Activated naive CD4-positive, alpha-beta T cell treated with anti-CD3 and anti-CD28 coated beads, Interleukin-2, amount 50 U/mL, for 16 hours (primary cell): ENCODE measurements at regions not wholly inside any gene's neighbourhood (a gene's known extent, or its start where the extent isn't known, plus 50 kb on each side); places are given as distances from the start of the nearest gene placed in this dataset.

ENCODE experiments used
- DNase-seq: peaks from one replicate; pipeline ENCODE4 v3.0.0-alpha.2; 2020

GRCh38 chr5:81914696-81915095 lies 57.1 kb upstream of the ATG10 start:
- DNase-seq: no peak

- no peak for DNase-seq
Measured at GRCh38 chr5:81912933-81913332, 58.9 kb upstream of the ATG10 start.

- no peak for DNase-seq
Measured at GRCh38 chr5:81909677-81910076, 62.1 kb upstream of the ATG10 start.

- no peak for DNase-seq
Measured at GRCh38 chr5:81908771-81909170, 63.1 kb upstream of the ATG10 start.

GRCh38 chr5:81908044-81908443 lies 63.8 kb upstream of the ATG10 start:
- DNase-seq: no peak

GRCh38 chr5:81907012-81907635 lies 64.7 kb upstream of the ATG10 start:
- DNase-seq: no peak

- no peak for DNase-seq
Measured at GRCh38 chr5:81906086-81906485, 65.7 kb upstream of the ATG10 start.

GRCh38 chr5:81904861-81905260 lies 67.0 kb upstream of the ATG10 start:
- no peak for DNase-seq

GRCh38 chr5:81904166-81904565 lies 67.7 kb upstream of the ATG10 start:
- no peak for DNase-seq

GRCh38 chr5:81901586-81901985 lies 70.2 kb upstream of the ATG10 start:
- no peak for DNase-seq

- no peak for DNase-seq
Measured at GRCh38 chr5:81899123-81899522, 72.7 kb upstream of the ATG10 start.

- no peak for DNase-seq
Measured at GRCh38 chr5:81898403-81898802, 73.4 kb upstream of the ATG10 start.

- no peak for DNase-seq
Measured at GRCh38 chr5:81896764-81897163, 75.1 kb upstream of the ATG10 start.

- no peak for DNase-seq
Measured at GRCh38 chr5:81895307-81895706, 76.5 kb upstream of the ATG10 start.

GRCh38 chr5:81893961-81894360 lies 77.9 kb upstream of the ATG10 start:
- DNase-seq: no peak

GRCh38 chr5:81884871-81885270 lies 87.0 kb upstream of the ATG10 start:
- DNase-seq: no peak

GRCh38 chr5:81883371-81883770 lies 88.5 kb upstream of the ATG10 start:
- DNase-seq: no peak

GRCh38 chr5:81881595-81881994 lies 90.2 kb upstream of the ATG10 start:
- no peak for DNase-seq

- DNase-seq: no peak
Measured at GRCh38 chr5:81879936-81880335, 91.9 kb upstream of the ATG10 start.

- DNase-seq: no peak
Measured at GRCh38 chr5:81878333-81878732, 93.5 kb upstream of the ATG10 start.

GRCh38 chr5:81866994-81867393 lies 104.8 kb upstream of the ATG10 start:
- DNase-seq: no peak

- no peak for DNase-seq
Measured at GRCh38 chr5:81860778-81861177, 109.9 kb upstream of the SSBP2 start.

- DNase-seq: no peak
Measured at GRCh38 chr5:81859624-81860023, 108.7 kb upstream of the SSBP2 start.

- DNase-seq: no peak
Measured at GRCh38 chr5:81856948-81857928, 106.3 kb upstream of the SSBP2 start.
